Spinal cord (tissue), 9 donors: ENCODE measurements at regions not wholly inside any gene's neighbourhood (a gene's known extent, or its start where the extent isn't known, plus 50 kb on each side); places are given as distances from the start of the nearest gene placed in this dataset.
"Not testable (repeated sequence)": the region's sequence is repeated elsewhere in the genome, so short reads cannot be mapped to it uniquely, and the experiment has no call there.

ENCODE experiments used
- DNase-seq, 6 donors: peaks; one replicate each; pipeline versions ENCODE4 v3.0.0 to v3.0.0-alpha.2; 2013 to 2015; ENCODE audit warnings: low spot score in 6 of 6, low read depth in 4 of 6
- H3K27ac ChIP-seq: one replicate; pipeline ENCODE4 v1.5.1; 2013; ENCODE audit warnings: low read depth, low read length, control low read depth
- H3K27me3 ChIP-seq: one replicate; pipeline ENCODE4 v1.6.1; 2013; ENCODE audit warnings: low read length; ENCODE audit not compliant: control insufficient read depth, insufficient read depth
- H3K36me3 ChIP-seq: one replicate; pipeline ENCODE4 v1.6.1; 2013; ENCODE audit warnings: low read length; ENCODE audit not compliant: control insufficient read depth, insufficient read depth
- H3K4me1 ChIP-seq: one replicate; pipeline ENCODE4 v1.6.1; 2013; ENCODE audit warnings: low read length; ENCODE audit not compliant: control insufficient read depth, insufficient read depth
- H3K4me3 ChIP-seq: one replicate; pipeline ENCODE4 v1.5.1; 2013; ENCODE audit warnings: low read depth, low read length, control low read depth
- H3K9me3 ChIP-seq: one replicate; pipeline ENCODE4 v1.6.1; 2013; ENCODE audit warnings: low read length; ENCODE audit not compliant: control insufficient read depth, insufficient read depth
- WGBS: methylation state at CpG from one replicate; pipeline ENCODE4 v1.1.5; 2013; ENCODE audit warnings: missing lambda C conversion rate; ENCODE audit not compliant: insufficient coverage; 5-methylcytosine and 5-hydroxymethylcytosine counted together
- donor health status: healthy.

GRCh38 chr2:8374782-8375181 lies 307.1 kb upstream of the ID2 start:
- WGBS = no CpG with 5 or more reads among the region's 9 CpGs
- H3K4me1 ChIP-seq = no peaks in the 10 kb centered on the region
- no peaks in the 10 kb centered on the region for H3K36me3 ChIP-seq
- H3K27me3 ChIP-seq = no peaks in the 10 kb centered on the region
- peaks cover 3% of the 10 kb centered on the region for H3K9me3 ChIP-seq
- DNase-seq = no peak
- H3K27ac ChIP-seq = no peak overlapping the region
- no peak overlapping the region for H3K4me3 ChIP-seq

DNA sequence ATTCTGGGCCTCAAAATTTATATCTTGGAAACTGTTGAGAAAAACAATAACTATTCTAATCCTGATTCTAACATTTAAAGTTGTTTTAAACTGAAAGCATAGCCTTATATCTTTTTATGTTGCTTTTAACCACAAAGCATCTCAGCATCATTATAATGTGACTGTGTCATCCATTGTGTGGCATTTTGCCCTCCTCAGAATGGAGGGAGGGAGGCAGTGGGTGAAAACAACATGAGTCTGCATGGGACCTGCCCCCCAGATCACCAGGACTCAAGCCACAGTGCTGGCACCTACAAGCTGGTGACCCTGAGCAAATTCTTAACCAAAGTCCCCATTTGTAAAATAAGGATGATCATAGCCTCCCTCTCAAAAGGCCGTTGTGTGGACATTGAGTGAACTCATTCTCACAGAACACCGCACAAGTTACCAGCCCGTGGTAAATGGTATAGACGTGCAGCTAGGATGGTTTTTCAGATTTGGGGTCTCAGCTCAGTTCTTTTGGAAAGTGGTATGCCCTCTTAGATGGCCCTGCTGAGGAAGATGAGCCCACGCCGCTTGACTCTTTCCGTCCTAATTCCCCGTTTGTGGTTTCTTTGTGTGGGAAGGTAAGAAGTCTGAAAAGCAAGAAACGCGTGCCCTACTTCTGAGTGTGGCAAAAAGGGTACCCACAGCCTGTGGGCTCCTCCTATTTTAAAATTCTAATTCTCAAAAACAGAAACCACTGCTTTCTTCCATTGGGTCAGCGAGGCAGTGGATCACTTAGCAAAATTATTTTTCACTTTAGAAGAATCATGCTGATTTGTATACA lies 305.0 kb upstream of the ID2 start:
- H3K4me3 ChIP-seq = no peak overlapping the region
- H3K36me3 ChIP-seq = no peaks in the 10 kb centered on the region
- no peaks in the 10 kb centered on the region for H3K27me3 ChIP-seq
- peaks cover 3% of the 10 kb centered on the region for H3K9me3 ChIP-seq
- no peak for DNase-seq
- 100% methylated on average over 5 of the region's 11 CpGs for WGBS
- no peak overlapping the region for H3K27ac ChIP-seq
- H3K4me1 ChIP-seq = no peaks in the 10 kb centered on the region

- 77% methylated on average over 4 of the region's 9 CpGs for WGBS
- no peaks in the 10 kb centered on the region for H3K27me3 ChIP-seq
- no peak for DNase-seq
- H3K27ac ChIP-seq = no peak overlapping the region
- H3K4me3 ChIP-seq = no peak overlapping the region
- H3K4me1 ChIP-seq = no peaks in the 10 kb centered on the region
- no peaks in the 10 kb centered on the region for H3K9me3 ChIP-seq
- H3K36me3 ChIP-seq = no peaks in the 10 kb centered on the region
Measured at GRCh38 chr2:8378016-8378810, 303.6 kb upstream of the ID2 start.

DNA sequence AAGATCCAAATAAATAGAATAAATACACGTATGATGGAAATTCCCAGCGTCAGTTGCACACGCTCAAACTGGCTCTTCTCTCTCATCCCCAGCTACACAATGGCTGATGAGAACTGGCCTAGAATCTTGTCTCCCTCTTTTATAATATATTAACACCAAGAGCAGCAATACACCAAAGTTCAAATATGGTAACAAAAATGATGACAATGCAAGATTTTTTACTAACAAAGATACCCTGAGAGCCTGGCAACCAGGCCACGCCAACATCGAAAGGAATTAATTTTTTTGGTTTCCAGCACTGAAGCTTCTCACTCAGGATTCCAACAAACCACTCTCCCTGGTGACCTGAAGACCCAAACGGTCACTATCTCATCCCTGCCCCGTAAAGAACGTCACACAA lies 302.7 kb upstream of the ID2 start:
- WGBS = 100% methylated on average over 3 of the region's 8 CpGs
- H3K27me3 ChIP-seq = no peaks in the 10 kb centered on the region
- no peak overlapping the region for H3K27ac ChIP-seq
- H3K4me3 ChIP-seq = no peak overlapping the region
- no peaks in the 10 kb centered on the region for H3K9me3 ChIP-seq
- DNase-seq = no peak
- H3K4me1 ChIP-seq = no peaks in the 10 kb centered on the region
- no peaks in the 10 kb centered on the region for H3K36me3 ChIP-seq

DNA sequence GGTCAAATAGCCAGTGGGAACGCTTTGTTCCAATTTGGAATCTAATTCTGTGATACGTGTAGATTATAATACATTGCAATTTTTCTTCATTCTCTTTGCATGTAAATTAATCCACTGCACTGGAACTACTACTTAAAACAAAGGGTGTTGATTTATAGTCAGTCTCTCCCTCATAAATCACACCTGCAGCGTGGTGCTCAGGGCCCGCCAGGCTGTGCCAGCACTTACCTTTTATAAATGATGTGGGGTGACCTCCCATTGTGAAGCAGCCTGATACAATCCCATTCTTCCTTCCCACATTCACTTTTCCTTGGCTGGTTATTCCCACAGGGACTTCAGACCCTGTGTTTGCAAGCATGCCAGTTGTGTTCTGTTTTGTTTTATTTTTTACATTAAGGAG lies 302.3 kb upstream of the ID2 start:
- no CpG with 5 or more reads among the region's 4 CpGs for WGBS
- DNase-seq = peak in 1 of 6 donors; percentile 47
- no peaks in the 10 kb centered on the region for H3K36me3 ChIP-seq
- H3K4me1 ChIP-seq = no peaks in the 10 kb centered on the region
- no peaks in the 10 kb centered on the region for H3K27me3 ChIP-seq
- no peaks in the 10 kb centered on the region for H3K9me3 ChIP-seq
- H3K27ac ChIP-seq = no peak overlapping the region
- H3K4me3 ChIP-seq = no peak overlapping the region

- Histone ChIP-seq H3K9me3 (no peaks in the 10 kb centered on the region), H3K27ac (no peak overlapping the region), H3K4me3 (no peak overlapping the region), H3K27me3 (no peaks in the 10 kb centered on the region), H3K36me3 (no peaks in the 10 kb centered on the region), H3K4me1 (no peaks in the 10 kb centered on the region)
- no peak for DNase-seq
- WGBS = 76% methylated on average over 4 of the region's 6 CpGs
Measured at GRCh38 chr2:8380026-8380425, 301.8 kb upstream of the ID2 start.

GRCh38 chr2:8380566-8380965 lies 301.3 kb upstream of the ID2 start:
- no peak overlapping the region for H3K27ac ChIP-seq
- no peaks in the 10 kb centered on the region for H3K9me3 ChIP-seq
- no peak overlapping the region for H3K4me3 ChIP-seq
- no peak for DNase-seq
- 83% methylated on average over 2 of the region's 3 CpGs for WGBS
- no peaks in the 10 kb centered on the region for H3K36me3 ChIP-seq
- H3K27me3 ChIP-seq = no peaks in the 10 kb centered on the region
- no peaks in the 10 kb centered on the region for H3K4me1 ChIP-seq

DNA sequence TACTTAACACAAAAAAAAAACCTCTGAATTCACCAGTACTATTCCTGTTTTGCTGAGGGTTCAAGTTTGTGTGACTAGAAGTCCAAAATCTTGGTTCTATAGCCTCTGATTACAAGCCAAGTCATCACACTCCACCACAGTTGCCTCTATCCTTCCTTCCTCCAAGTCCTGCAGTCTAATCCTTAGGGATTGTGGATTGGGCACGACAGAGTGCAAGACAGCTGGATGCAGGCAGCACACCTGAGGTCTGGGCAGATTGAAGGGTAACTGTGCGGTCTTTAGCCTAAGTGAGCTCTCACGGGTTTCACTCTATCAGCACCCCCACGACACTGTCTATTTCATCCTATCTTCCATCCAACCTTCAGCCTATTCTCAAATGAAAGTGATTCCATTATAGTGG lies 299.4 kb upstream of the ID2 start:
- Histone ChIP-seq H3K27ac (no peak overlapping the region), H3K9me3 (no peaks in the 10 kb centered on the region), H3K4me3 (no peak overlapping the region), H3K27me3 (no peaks in the 10 kb centered on the region), H3K4me1 (no peaks in the 10 kb centered on the region), H3K36me3 (no peaks in the 10 kb centered on the region)
- WGBS = 75% methylated on average over 3 of the region's 4 CpGs
- DNase-seq = no peak

DNA sequence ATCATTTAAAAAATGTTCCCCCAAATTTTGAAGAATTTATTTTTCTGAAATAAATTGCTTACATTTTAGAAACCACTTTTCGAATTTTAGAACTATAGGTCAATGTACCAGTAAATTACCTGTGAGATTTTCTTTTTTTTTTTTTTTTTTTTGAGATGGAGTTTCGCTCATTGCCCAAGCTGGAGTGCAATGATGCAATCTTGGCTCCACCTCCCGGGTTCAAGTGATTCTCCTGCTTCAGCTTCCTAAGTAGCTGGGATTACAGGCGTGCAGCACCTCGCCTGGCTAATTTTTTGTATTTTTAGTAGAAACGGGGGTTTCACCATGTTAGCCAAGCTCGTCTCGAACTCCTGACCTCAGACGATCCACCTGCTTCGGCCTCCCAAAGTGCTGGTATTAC lies 295.1 kb upstream of the ID2 start:
- DNase-seq = not testable (repeated sequence)
- WGBS = 100% methylated on average over 4 of the region's 10 CpGs

GRCh38 chr2:8388781-8389180 lies 293.1 kb upstream of the ID2 start:
- H3K36me3 ChIP-seq = no peaks in the 10 kb centered on the region
- 100% methylated on average over 2 of the region's 2 CpGs for WGBS
- H3K9me3 ChIP-seq = no peaks in the 10 kb centered on the region
- no peaks in the 10 kb centered on the region for H3K27me3 ChIP-seq
- DNase-seq = no peak
- no peak overlapping the region for H3K4me3 ChIP-seq
- H3K4me1 ChIP-seq = no peaks in the 10 kb centered on the region
- no peak overlapping the region for H3K27ac ChIP-seq

More for the DNA sequence above, 295.1 kb upstream of the ID2 start:
- H3K4me1 ChIP-seq, H3K36me3 ChIP-seq, H3K27me3 ChIP-seq, H3K9me3 ChIP-seq, H3K4me3 ChIP-seq, H3K27ac ChIP-seq: not testable (repeated sequence)
